ENCODE measurements at regions not wholly inside any gene's neighbourhood (a gene's known extent, or its start where the extent isn't known, plus 50 kb on each side); places are given as distances from the start of the nearest gene placed in this dataset.
"Not testable (repeated sequence)": the region's sequence is repeated elsewhere in the genome, so short reads cannot be mapped to it uniquely, and the experiment has no call there.

- 89% methylated on average over 14 of the region's 14 CpGs for WGBS
Measured at GRCh38 chr16:35146723-35147458, 1687.5 kb downstream of the TP53TG3F start.

GRCh38 chr16:35147556-35148504, 1688.4 kb downstream of the TP53TG3F start:
- Histone ChIP-seq H3K27ac (ENCODE audit: low read depth, low read length) (no peak overlapping the region), H3K4me3 (ENCODE audit: low read length) (no peak overlapping the region), H3K9me3 (ENCODE audit: insufficient read depth, low read depth, low read length) (peaks cover 96% of the 10 kb centered on the region), H3K9ac (ENCODE audit: low read depth, low read length) (no peak overlapping the region), H3K36me3 (ENCODE audit: insufficient read depth, low read length) (no peaks in the 10 kb centered on the region), H3K4me1 (ENCODE audit: insufficient read depth, low read length) (no peaks in the 10 kb centered on the region), H3K27me3 (ENCODE audit: insufficient read depth, low read length) (no peaks in the 10 kb centered on the region)
- WGBS = 64% methylated on average over 10 of the region's 10 CpGs

More at GRCh38 chr16:35146723-35147458, 1687.5 kb downstream of the TP53TG3F start:
- no peak overlapping the region for H3K27ac ChIP-seq (ENCODE audit: low read depth, low read length)
- H3K4me3 ChIP-seq (ENCODE audit: low read length) = no peak overlapping the region
- H3K36me3 ChIP-seq (ENCODE audit: insufficient read depth, low read length) = no peaks in the 10 kb centered on the region
- peaks cover 96% of the 10 kb centered on the region for H3K9me3 ChIP-seq (ENCODE audit: insufficient read depth, low read depth, low read length)
- no peak overlapping the region for H3K9ac ChIP-seq (ENCODE audit: low read depth, low read length)
- no peaks in the 10 kb centered on the region for H3K27me3 ChIP-seq (ENCODE audit: insufficient read depth, low read length)
- H3K4me1 ChIP-seq (ENCODE audit: insufficient read depth, low read length) = no peaks in the 10 kb centered on the region

- WGBS = 68% methylated on average over 3 of the region's 3 CpGs
- Histone ChIP-seq H3K27ac (ENCODE audit: low read depth, low read length) (no peak overlapping the region), H3K4me1 (ENCODE audit: insufficient read depth, low read length) (no peaks in the 10 kb centered on the region), H3K9ac (ENCODE audit: low read depth, low read length) (no peak overlapping the region), H3K36me3 (ENCODE audit: insufficient read depth, low read length) (no peaks in the 10 kb centered on the region), H3K27me3 (ENCODE audit: insufficient read depth, low read length) (no peaks in the 10 kb centered on the region), H3K4me3 (ENCODE audit: low read length) (no peak overlapping the region), H3K9me3 (ENCODE audit: insufficient read depth, low read depth, low read length) (peaks cover 92% of the 10 kb centered on the region)
Measured at GRCh38 chr16:35148748-35149147, 1689.3 kb downstream of the TP53TG3F start.

- no peaks in the 10 kb centered on the region for H3K27me3 ChIP-seq (ENCODE audit: insufficient read depth, low read length)
- no peaks in the 10 kb centered on the region for H3K36me3 ChIP-seq (ENCODE audit: insufficient read depth, low read length)
- no peak overlapping the region for H3K9ac ChIP-seq (ENCODE audit: low read depth, low read length)
- WGBS = 65% methylated on average over 3 of the region's 3 CpGs
- no peak overlapping the region for H3K4me3 ChIP-seq (ENCODE audit: low read length)
- H3K9me3 ChIP-seq (ENCODE audit: insufficient read depth, low read depth, low read length) = peaks cover 88% of the 10 kb centered on the region
- H3K4me1 ChIP-seq (ENCODE audit: insufficient read depth, low read length) = no peaks in the 10 kb centered on the region
- no peak overlapping the region for H3K27ac ChIP-seq (ENCODE audit: low read depth, low read length)
Measured at GRCh38 chr16:35149550-35149949, 1690.1 kb downstream of the TP53TG3F start.

GRCh38 chr16:35150805-35151312, 1691.4 kb downstream of the TP53TG3F start:
- peaks cover 90% of the 10 kb centered on the region for H3K9me3 ChIP-seq (ENCODE audit: insufficient read depth, low read depth, low read length)
- H3K9ac ChIP-seq (ENCODE audit: low read depth, low read length) = no peak overlapping the region
- 67% methylated on average over 1 of the region's 1 CpG for WGBS
- no peaks in the 10 kb centered on the region for H3K36me3 ChIP-seq (ENCODE audit: insufficient read depth, low read length)
- no peaks in the 10 kb centered on the region for H3K4me1 ChIP-seq (ENCODE audit: insufficient read depth, low read length)
- H3K27me3 ChIP-seq (ENCODE audit: insufficient read depth, low read length) = no peaks in the 10 kb centered on the region
- no peak overlapping the region for H3K4me3 ChIP-seq (ENCODE audit: low read length)
- H3K27ac ChIP-seq (ENCODE audit: low read depth, low read length) = no peak overlapping the region

- H3K4me3 ChIP-seq (ENCODE audit: low read length) = no peak overlapping the region
- no peaks in the 10 kb centered on the region for H3K27me3 ChIP-seq (ENCODE audit: insufficient read depth, low read length)
- WGBS = 12% methylated on average over 1 of the region's 1 CpG
- no peaks in the 10 kb centered on the region for H3K36me3 ChIP-seq (ENCODE audit: insufficient read depth, low read length)
- H3K27ac ChIP-seq (ENCODE audit: low read depth, low read length) = no peak overlapping the region
- H3K4me1 ChIP-seq (ENCODE audit: insufficient read depth, low read length) = no peaks in the 10 kb centered on the region
- no peak overlapping the region for H3K9ac ChIP-seq (ENCODE audit: low read depth, low read length)
- peaks cover 90% of the 10 kb centered on the region for H3K9me3 ChIP-seq (ENCODE audit: insufficient read depth, low read depth, low read length)
Measured at GRCh38 chr16:35152067-35152627, 1692.7 kb downstream of the TP53TG3F start.

GRCh38 chr16:35154627-35155026, 1695.2 kb downstream of the TP53TG3F start:
- Histone ChIP-seq H3K36me3 (ENCODE audit: insufficient read depth, low read length) (no peaks in the 10 kb centered on the region), H3K27ac (ENCODE audit: low read depth, low read length) (no peak overlapping the region), H3K9me3 (ENCODE audit: insufficient read depth, low read depth, low read length) (peaks cover 72% of the 10 kb centered on the region), H3K27me3 (ENCODE audit: insufficient read depth, low read length) (no peaks in the 10 kb centered on the region), H3K9ac (ENCODE audit: low read depth, low read length) (no peak overlapping the region), H3K4me1 (ENCODE audit: insufficient read depth, low read length) (no peaks in the 10 kb centered on the region), H3K4me3 (ENCODE audit: low read length) (no peak overlapping the region; the same call in 1 of the 2 replicates)

- WGBS = 86% methylated on average over 15 of the region's 15 CpGs
- H3K36me3 ChIP-seq (ENCODE audit: insufficient read depth, low read length) = not testable (repeated sequence)
- peaks cover 43% of the 10 kb centered on the region for H3K9me3 ChIP-seq (ENCODE audit: insufficient read depth, low read depth, low read length)
Measured at GRCh38 chr16:35157549-35157948, 1698.1 kb downstream of the TP53TG3F start.

GRCh38 chr16:35169324-35169723, 1709.9 kb downstream of the TP53TG3F start:
- 80% methylated on average over 12 of the region's 14 CpGs for WGBS

More at GRCh38 chr16:35157549-35157948, 1698.1 kb downstream of the TP53TG3F start:
- not testable (repeated sequence) for H3K27me3 ChIP-seq (ENCODE audit: insufficient read depth, low read length); H3K27ac ChIP-seq (ENCODE audit: low read depth, low read length); H3K4me1 ChIP-seq (ENCODE audit: insufficient read depth, low read length); H3K9ac ChIP-seq (ENCODE audit: low read depth, low read length); H3K4me3 ChIP-seq (ENCODE audit: low read length)

GRCh38 chr16:35170061-35170460, 1710.6 kb downstream of the TP53TG3F start:
- H3K27ac ChIP-seq (ENCODE audit: low read depth, low read length) = not testable (repeated sequence)

More at GRCh38 chr16:35169324-35169723, 1709.9 kb downstream of the TP53TG3F start:
- H3K9me3 ChIP-seq (ENCODE audit: insufficient read depth, low read depth, low read length) = peaks cover 46% of the 10 kb centered on the region
- not testable (repeated sequence) for H3K9ac ChIP-seq (ENCODE audit: low read depth, low read length); H3K27ac ChIP-seq (ENCODE audit: low read depth, low read length); H3K27me3 ChIP-seq (ENCODE audit: insufficient read depth, low read length); H3K4me3 ChIP-seq (ENCODE audit: low read length); H3K4me1 ChIP-seq (ENCODE audit: insufficient read depth, low read length); H3K36me3 ChIP-seq (ENCODE audit: insufficient read depth, low read length)

GRCh38 chr16:35170610-35171009, 1711.2 kb downstream of the TP53TG3F start:
- Histone ChIP-seq H3K4me3 (ENCODE audit: low read length) (no peak overlapping the region), H3K4me1 (ENCODE audit: insufficient read depth, low read length) (no peaks in the 10 kb centered on the region), H3K27ac (ENCODE audit: low read depth, low read length) (no peak overlapping the region), H3K9ac (ENCODE audit: low read depth, low read length) (no peak overlapping the region), H3K27me3 (ENCODE audit: insufficient read depth, low read length) (no peaks in the 10 kb centered on the region), H3K9me3 (ENCODE audit: insufficient read depth, low read depth, low read length) (peaks cover 58% of the 10 kb centered on the region), H3K36me3 (ENCODE audit: insufficient read depth, low read length) (no peaks in the 10 kb centered on the region)
- WGBS = 94% methylated on average over 2 of the region's 3 CpGs

More at GRCh38 chr16:35170061-35170460, 1710.6 kb downstream of the TP53TG3F start:
- not testable (repeated sequence) for H3K4me3 ChIP-seq (ENCODE audit: low read length); H3K9ac ChIP-seq (ENCODE audit: low read depth, low read length); H3K4me1 ChIP-seq (ENCODE audit: insufficient read depth, low read length); H3K36me3 ChIP-seq (ENCODE audit: insufficient read depth, low read length); H3K27me3 ChIP-seq (ENCODE audit: insufficient read depth, low read length)
- H3K9me3 ChIP-seq (ENCODE audit: insufficient read depth, low read depth, low read length) = peaks cover 52% of the 10 kb centered on the region
- 94% methylated on average over 42 of the region's 42 CpGs for WGBS
